ENCODE measurements at regions not wholly inside any gene's neighbourhood (a gene's known extent, or its start where the extent isn't known, plus 50 kb on each side); places are given as distances from the start of the nearest gene placed in this dataset.

DNA sequence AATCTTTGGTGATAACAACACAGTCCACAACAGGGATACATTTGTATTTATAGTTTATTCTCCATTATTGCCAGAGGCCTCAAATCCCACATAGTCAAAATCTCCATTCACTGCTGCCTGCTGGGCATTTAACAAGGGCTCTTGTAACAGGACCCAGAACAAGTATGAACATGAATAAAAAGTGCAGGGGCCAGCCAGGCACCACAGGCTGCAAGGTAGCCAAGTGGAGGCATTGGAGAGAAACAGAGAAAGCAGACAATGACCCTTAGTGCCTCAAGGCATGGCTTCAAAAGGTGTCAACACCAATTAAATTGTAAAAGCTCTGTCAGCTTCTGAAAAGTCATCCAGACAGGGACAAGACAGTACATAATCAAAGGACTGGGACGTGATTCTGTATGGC lies 116.8 kb downstream of the ATP6V1G3 start:
- TF ChIP-seq, protein P1, sequence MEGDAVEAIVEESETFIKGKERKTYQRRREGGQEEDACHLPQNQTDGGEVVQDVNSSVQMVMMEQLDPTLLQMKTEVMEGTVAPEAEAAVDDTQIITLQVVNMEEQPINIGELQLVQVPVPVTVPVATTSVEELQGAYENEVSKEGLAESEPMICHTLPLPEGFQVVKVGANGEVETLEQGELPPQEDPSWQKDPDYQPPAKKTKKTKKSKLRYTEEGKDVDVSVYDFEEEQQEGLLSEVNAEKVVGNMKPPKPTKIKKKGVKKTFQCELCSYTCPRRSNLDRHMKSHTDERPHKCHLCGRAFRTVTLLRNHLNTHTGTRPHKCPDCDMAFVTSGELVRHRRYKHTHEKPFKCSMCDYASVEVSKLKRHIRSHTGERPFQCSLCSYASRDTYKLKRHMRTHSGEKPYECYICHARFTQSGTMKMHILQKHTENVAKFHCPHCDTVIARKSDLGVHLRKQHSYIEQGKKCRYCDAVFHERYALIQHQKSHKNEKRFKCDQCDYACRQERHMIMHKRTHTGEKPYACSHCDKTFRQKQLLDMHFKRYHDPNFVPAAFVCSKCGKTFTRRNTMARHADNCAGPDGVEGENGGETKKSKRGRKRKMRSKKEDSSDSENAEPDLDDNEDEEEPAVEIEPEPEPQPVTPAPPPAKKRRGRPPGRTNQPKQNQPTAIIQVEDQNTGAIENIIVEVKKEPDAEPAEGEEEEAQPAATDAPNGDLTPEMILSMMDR (conservative IDR thresholded peaks at IDR 0.05): no peak
- no peak for TF ChIP-seq EZH2 (IDR thresholded peaks at IDR 0.05; ENCODE audit: low read depth)
